Activated CD4-positive, alpha-beta T cell treated with anti-CD3 and anti-CD28 coated beads for 24 hours (primary cell): ENCODE measurements at regions not wholly inside any gene's neighbourhood (a gene's known extent, or its start where the extent isn't known, plus 50 kb on each side); places are given as distances from the start of the nearest gene placed in this dataset.
"Not testable (repeated sequence)": the region's sequence is repeated elsewhere in the genome, so short reads cannot be mapped to it uniquely, and the experiment has no call there.

Experiments used
- DNase-seq, 2 donors: peaks; one replicate each; pipeline ENCODE4 v3.0.0-alpha.2; 2020; ENCODE audit warnings: low read depth in 2 of 2

DNA sequence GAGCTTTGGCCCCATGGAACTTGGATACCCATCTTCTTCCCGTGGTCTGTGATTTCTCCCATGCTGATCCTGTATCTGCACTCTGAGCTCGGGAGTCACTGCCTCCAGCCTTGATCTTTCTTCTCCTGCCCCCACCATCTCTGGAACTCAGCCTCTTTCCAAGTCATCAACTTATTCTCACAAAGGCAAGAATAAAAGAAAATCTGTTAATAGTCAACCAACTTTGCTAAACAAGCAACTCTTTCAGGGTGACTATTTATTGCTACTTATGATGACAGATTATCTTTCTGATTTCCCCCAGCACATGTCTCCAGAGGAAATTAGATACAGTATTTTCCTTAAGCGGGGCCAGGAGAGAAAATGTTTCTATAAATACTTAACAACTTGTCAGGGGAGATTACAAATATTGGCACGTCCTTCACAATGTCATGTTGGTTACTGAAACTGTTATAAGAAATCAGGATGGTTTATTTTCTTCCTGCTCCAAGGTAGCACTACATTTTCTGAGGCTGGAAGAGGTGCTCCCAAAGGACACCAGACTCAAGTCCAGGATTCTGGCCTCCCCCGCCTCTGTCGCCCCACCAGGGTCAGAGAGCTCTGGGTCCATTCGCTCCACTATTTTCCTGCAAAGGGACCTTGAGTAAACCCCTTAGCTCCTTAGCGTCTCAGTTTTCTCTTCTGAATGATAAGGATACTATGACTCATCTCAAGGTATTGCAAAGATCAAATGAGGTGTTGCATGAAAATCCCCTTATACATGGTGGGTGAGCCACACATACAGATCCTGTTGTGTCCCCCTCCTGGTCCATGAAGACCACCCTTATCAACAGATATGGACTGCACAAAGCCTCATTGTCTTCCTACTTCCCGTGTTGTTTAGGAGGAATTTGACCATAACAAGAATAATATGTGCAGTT, 205.2 kb upstream of the WSCD1 start:
- DNase-seq, result no peak

DNA sequence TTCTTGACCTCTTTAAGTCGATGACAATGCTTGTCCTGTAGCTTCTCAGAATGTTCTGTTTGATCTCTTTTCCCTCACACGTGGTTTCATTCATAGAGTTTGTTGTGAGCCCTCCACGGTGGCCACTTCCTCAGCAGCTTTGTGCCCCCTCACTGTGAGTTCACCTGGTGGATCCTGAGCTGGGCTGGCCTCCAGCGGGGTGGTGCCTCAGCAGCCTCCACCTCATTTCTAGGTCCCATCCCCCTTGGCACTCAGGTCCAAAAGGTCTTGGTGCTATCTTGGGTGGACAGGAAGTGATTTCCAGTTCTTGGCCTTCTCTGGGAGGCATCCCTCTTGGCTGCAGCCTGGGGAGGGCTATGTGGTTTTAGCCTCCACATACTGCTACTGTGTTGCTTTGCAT, 203.2 kb upstream of the WSCD1 start:
- DNase-seq, result no peak

DNA sequence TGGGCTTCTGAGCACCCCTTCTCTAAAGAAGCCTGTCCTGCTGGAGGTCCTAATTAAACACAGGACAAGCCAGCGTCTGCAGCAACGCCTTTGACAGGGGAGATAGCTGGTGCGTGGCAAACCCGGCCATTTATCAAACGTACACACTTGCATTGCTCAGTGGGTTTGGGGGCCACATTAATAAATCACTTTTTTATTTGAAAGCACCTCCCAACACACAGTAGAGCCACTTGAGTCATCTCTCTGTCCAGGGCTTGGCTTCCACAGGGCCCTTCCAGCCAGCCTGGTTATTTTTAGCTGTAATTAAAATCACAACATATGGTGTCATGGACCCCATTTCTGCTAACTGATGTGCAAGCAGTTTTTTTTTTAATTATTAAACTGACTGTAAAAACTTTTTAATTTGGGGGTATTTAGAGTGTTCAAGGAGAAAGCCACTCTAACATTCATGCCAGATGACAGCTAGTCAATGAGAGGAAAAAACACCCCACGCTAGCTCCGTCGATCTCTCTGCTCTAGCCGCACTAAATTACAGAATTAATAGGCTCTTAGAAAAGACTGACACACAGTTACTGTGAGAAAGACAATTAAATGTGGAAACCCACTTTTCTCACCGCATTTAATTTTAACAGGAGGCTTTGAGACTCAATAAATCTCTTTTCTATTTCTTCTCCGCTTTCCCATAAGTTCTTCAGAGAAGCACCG, 201.0 kb upstream of the WSCD1 start:
- no peak for DNase-seq

DNA sequence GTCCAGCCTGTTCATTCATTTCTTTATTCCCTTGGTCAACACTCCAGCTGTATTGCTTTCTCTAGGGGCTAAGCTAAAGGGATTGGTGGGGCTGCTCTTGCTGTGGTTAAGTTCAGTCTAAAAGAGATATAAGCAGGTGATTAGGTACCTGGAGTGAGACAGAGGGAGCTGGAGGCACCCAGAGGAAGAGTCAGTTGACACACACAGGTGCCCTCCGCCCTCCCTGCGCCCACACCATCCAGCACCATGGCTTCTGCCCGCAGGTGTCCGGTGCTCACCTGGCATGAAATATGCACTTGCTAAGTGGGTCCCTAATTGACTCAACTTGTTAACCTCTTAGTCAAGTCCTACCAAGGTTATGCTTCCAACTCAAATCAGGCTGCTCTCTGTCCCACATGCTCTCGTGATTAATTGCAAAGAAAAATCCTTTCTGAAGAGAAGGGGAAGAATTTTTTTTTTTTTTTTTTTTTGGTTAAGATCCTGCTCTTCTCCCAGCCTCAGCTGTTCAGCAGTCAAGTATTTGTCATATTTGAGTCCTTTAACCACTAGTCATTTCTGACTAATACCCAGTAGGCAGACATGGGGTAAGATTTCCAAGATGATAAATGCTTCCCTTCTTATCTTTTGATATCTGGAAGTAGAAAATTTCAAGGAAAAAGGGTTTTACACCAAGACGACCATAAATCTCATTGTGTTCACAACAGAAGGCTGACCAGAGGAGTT, 199.8 kb upstream of the WSCD1 start:
- DNase-seq, result no peak

DNA sequence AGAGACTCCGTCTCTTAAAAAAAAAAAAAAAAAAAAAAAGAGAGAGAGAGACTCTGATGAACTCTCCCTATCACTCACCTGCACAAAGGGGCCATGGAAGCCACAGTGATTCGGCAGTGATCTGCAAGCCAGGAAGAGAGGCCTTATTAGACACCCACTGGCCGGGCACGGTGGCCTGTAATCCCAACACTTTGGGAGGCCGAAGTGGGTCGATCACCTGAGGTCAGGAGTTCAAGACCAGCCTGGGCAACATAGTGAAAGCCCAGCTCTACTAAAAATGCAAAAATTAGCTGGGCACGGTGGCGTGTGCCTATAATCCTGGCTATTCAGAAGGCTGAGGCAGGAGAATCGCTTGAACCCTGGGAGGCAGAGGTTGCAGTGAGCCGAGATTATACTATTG, 198.5 kb upstream of the WSCD1 start:
- no peak for DNase-seq

DNA sequence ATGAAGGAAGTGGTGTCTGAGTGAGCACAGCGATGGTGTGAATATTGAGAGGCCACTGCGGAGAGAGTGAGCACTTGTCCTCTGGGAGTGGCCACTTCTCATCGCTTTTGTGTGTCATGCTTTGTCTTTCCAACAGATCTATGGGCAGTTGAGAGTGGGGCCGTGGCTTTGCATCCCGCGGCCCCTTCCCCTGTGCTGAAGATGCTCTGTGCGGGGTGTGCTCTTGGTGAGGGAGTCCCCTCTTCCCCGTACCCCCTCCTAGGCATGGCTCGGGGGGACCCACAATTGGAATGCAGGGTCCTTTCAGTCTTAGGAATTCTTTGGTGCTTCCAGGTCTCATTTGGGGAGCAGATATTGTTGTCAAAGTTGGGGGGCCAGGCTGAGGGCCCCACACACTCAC, 197.3 kb upstream of the WSCD1 start:
- no peak for DNase-seq

DNA sequence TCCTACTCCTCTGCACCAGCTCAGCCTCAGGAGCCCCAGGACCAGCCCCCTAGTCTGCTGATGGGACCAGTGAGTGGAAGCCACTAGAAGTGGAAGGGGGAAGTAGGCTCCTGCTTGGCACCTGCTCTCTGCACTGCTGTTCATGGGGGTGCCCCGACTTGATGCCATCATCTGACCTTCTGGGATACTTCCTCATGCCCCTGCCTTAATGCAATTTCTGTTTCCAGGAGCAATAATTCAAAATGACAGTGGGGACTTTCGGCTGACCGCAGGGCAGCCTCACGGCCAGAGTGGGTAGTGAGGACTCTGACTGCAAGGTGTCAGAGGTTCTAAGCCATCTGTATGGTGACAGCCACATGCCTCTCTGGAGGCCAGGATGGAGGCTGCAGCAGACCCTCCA, 196.4 kb upstream of the WSCD1 start:
- DNase-seq, result no peak

DNA sequence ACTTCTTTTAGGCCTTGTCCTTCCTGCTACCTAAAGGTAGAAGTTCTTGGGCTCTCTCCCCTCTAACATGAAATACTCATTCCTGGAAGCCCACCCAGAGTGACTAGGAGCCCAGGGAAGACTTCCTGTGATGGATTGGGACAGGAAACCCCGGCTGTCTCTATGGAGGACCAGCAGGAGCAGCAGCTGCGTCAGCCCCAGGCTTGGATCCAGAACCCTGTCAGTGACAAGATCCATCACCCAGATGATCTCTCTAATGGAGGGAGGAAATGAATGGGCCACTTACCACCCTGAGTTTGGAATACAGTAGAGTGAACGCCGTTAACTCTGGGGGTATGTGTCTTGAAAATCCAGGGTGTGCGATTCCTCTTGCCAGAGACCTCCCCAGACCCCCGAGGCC, 195.7 kb upstream of the WSCD1 start:
- no peak for DNase-seq

DNA sequence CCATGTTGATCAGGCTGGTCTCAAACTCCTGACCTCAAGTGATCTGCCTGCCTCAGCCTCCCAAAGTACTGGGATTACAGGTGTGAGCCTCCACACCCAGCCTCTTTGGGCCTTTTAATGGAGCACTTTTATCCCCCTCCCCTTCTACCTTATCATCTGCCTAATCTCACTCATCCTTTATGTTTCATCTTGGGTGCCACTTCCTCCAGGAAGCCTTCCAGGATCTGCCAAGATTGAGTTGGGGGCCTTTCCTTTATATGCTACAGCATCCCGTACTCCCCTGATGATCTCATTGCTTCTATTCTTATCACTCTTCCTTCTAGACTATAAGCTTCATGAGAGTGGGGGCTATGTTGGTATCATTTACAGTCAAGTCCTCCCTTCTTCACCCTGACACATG, 192.8 kb upstream of the WSCD1 start:
- no peak for DNase-seq

DNA sequence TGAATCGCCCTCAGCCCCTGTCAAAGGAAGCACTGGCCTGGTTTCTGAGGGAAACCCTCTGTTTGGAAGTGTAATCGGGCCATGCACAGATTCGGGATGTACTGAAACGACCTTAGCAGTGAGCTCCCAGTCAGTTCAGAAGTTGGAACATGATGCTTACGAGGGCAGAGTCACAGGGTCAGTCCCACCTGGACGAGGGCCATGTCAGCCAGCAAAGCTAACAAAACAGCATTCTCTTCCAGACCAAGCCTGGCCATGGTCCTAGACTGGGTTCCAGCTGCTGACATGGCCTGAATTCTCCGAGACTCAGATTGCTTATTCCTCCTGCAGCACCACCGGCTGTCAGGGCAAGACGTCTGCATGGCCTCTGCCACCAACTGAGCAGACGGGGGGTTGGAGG, 192.2 kb upstream of the WSCD1 start:
- no peak for DNase-seq

DNA sequence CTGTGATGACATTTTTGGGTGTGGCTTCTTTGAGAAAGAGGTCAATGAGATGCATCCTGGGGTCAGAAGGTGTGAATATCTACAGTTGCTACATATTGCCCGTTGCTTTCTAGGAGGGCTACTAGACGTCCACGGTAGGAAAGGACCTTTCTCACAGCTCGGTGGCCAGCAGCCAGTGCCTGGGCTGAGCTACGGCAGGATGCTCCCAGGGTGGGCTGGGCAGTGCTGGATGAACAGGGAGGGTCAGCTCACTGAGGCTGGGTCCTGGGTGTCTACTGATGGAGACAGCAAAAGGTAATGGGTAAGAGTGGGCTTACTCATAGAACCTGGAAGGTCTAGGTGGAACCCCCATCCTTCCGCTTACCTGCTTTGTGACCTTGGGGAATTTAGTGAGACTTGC, 188.3 kb upstream of the WSCD1 start:
- no peak for DNase-seq

DNA sequence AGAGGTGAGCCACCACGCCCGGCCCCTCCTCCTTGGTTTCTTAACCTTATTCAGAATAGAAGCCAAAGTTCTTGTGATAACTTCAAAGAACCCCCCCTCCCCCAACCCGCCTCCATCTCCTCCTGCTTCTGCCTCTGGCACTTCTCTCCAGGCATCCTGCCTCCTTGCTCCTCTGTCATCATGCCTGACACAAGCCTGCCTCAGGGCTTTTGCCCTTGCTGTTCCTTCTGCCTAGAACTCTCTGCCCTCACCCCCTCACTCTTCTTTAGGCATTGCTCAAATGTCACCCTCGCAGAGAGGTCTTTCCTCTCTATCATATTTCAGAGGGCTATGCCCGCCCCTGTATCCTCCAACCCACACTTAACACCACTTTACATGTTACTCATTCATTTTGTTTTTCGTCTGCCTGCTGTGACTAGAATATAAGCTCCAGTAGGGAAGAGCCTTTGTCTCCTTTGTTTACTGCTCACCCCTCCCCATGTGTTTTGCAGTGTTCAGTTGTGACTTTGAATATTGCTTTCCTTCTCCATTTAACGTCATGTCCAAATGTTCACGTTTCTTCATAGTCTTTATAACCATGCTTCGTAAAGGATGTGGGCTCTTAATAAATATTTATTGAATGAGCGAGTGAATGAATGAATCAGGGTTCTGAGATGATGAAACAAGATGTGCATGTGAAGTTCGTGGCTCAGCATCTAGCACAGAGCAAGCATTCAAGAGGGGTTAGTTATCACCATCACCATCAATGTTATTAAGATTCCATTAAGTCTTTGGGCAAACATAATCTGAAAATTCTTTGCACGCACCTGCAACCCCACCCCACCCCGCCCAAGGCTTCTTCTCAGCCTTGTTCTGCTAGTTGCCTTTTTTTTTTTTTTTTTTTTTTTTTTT, 186.2 kb upstream of the WSCD1 start:
- no peak for DNase-seq

DNA sequence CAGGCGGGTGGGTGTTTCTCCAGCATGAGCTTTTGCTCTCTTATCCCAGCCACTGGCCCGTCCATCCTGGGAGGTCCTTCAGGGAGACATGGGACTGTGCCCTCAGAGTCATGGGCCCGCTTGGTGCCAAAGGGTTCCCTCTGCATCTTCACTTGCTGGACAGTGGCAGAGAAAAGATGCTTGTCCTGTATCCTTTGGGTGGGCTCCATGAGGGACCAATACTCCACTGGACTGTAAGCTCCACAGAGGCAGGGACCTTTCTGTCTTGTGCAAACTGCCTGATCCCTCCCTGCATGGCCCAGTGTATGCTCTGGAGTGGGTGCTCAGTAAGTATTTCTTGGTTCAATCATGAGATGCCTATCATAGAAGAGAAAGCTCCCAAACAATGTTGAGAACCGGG, 184.8 kb upstream of the WSCD1 start:
- DNase-seq, result no peak

DNA sequence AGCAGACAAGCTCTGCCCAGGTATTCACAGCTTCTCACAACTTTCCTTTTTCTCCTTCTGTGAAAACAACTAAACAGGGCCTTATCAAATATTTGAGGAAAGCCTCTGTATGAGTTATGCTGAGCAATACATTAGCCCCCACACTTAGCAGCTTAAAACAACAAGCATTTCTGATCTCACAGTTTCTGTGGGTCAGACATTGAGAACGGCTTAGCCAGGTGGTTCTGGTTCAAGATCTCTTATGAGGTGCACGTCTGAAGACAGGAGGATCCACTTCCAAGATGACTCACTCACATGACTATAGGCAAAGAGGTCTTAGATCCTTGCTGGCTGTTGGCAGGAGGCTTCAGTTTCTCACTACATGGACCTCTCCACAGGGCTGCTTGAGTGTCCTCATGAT, 181.4 kb upstream of the WSCD1 start:
- DNase-seq, result no peak

DNA sequence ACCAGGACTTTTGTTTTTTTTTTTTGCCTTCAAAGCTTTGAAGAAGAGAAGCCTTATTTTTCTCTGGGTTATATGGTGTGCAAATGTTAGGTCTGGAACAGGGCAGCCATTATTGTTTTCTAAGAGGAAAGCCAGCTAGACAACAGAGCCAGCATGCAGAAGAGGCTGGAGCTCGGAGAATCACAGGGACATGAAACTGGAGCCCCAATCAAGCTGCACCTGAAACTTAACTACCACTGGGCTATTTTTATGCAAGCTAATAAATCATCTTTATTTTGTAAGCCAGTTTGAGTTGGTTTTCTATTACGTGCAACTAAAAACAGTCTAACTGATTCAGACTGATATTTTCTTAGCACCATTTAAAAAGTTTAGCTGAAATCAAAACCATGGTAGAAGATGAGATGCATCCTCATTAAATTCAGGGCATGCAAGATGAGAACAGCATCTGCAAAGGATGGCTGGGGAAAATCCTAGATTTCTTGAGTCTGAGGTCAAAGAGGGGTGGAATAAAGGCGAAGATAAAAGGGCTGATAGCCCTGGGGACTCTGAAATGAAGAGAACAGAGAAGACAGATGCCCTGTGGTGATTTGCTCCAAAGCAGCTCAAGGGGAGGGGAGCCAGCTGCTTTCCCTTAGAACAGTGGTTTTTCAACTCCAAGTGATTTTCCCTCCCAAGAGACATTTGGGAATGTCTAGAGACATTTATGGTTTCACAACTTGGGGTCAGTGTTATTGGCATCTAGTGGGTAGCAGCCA, 177.1 kb upstream of the WSCD1 start:
- DNase-seq, result no peak

DNA sequence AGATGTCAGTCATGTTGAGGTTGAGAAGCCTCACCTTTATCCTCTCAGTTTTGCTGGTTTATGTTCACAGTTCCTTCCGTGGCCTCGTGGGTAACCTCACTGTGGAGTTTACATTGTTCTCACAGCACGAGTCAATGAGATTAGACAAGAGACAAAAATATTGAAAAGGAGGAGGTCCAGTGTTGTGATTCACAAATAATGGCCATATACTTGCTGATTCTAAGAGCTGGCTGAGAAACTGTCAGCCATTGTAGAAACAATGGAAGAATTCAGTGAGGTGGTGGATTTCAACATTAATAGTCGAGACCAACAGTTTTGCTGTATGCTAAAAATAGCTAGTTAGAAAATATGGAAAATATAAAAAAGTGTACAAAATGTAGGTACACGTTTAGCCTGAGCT, 176.4 kb upstream of the WSCD1 start:
- DNase-seq, result no peak

DNA sequence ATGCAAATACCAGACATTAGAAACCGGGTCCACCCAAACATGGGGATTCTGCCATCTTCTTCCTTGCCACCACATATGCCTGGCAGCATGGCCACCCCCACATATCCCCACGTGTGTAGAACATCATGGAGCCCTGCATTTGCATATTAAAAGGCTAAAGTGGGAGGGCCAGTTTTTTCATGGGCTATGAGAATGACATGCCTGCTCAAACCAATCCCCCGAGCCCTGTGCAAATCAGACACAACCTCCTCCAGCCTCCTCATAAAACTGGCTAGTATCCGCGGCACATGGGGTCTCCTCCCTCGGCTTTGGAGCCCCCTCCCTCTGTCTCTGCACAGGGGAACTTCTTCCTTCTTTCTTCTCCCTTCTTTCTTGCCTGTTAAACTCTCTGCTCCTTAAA, 174.9 kb upstream of the WSCD1 start:
- no peak for DNase-seq

DNA sequence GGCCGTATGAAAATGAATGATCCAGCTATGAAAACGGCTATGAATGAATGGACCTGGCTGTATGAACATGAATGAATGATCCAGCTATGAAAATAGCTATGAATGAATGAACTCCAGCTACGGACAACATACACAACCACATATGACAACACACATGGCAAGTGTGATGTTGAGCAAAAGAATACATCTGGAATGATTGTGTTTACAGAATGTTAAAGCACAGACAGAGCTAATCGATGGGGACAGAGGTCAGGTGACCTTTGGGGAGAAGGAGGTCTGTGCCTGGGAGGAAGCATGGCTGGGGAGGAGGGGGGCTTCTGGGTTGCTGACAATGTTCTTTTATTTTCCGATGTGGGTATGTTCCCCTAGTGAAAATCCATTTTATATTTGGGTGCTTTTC, 174.0 kb upstream of the WSCD1 start:
- DNase-seq, result no peak

DNA sequence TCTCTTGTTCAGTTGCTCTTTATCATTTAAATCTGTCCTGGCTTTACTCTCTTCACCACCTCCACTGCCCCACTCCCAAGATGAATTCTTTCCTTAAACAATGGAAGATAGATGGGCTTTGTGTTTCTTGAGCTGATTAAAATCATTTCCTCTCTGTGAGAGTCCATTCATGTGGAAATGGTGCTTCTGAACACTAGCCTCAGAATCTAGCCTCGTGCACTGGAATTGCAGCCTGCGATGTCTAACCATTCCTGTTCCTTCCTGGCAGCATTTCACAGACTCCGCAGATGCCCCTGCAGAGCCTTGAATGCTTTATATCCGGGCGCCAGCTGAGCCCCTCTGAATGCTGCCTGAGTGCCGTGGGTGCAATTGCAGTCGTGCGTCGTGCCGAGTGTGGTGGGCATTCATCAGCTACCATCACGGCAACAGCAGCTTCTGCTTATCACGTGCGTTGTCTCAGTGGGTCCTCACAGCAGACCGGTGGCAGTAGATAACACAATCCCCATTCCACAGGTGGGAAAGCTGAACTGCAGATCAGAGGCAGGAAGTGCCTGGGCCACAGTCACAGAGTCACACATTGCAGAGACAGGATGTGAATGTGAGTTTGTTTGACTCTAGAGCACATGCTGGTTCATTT, 172.8 kb upstream of the WSCD1 start:
- no peak for DNase-seq

DNA sequence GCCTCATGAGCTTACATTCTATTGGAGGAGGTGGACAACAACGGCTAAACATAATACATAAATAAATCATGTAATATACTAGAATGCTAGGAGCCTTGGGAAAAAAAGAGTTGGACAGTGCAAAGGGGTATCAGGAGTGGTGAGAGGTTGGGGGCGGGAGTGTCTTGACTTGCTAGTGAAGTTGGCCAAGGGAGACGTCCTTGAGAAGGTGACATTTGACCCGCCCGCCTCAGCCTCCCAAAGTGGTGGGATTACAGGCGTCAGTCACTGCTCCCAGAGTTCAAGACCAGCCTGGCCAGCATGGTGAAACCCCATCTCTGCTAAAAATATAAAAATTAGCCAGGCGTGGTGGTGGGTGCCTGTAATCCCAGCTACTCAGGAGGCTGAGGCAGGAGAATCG, 172.2 kb upstream of the WSCD1 start:
- not testable (repeated sequence) for DNase-seq
